ENCODE measurements at regions not wholly inside any gene's neighbourhood (a gene's known extent, or its start where the extent isn't known, plus 50 kb on each side); places are given as distances from the start of the nearest gene placed in this dataset.
A peak's percentile ranks its signal among the peaks of the same experiment; 100 is the strongest.

DNA sequence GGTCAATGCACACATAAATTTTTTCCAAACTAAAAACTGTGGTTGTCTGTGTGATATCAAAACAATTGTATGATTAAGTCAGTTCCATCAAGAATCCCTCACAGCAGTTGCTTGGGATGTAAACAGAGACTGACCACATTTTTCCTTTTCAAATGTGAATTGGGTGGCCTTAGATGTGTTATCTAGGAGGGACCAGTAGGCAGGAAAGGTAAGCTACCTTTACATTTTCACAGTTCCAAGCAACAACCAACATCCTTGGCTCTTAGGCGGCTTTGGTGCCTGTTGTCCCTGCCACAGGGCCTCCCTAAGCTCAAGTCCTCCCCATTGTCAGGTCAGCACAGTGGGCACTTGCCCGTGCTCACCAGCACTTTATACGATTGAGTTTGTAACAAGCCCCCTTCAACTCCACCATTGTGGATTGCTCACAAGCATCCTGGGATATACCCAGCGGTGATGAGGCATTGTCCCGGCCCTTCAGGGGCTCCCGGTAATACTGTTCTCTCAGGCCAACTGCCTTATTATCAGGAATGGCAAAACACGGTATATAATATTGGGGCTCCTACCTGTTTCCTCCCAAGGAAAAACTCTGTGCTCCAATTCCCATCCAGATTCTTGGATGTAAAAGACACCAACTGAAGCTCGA lies 114.9 kb upstream of the ANKRD1 start:
- H3K9me2 ChIP-seq (ENCODE audit: insufficient read depth): no peaks in the 10 kb centered on the region
- H3K36me3 ChIP-seq (ENCODE audit: low read depth): no peaks in the 10 kb centered on the region
- no peak overlapping the region for H3K27ac ChIP-seq
- H3K27me3 ChIP-seq (replicated peaks; ENCODE audit: insufficient read depth): peaks cover 4% of the 10 kb centered on the region
- H2AFZ ChIP-seq: no peak overlapping the region
- no peaks in the 10 kb centered on the region for H4K20me1 ChIP-seq (ENCODE audit: insufficient read depth)
- no peaks in the 10 kb centered on the region for H3K9me3 ChIP-seq (ENCODE audit: low read depth)
- DNase-seq: no peak
- no peak overlapping the region for H3K9ac ChIP-seq
- WGBS, 2 experiments (ENCODE audit: low coverage in 1 of 2, low lambda C conversion rate in 2 of 2, missing lambda C conversion rate in 2 of 2): 71% methylated on average over 8 of the region's 8 CpGs
- peaks cover 4% of the 10 kb centered on the region; the same call in 1 of the 2 replicates for H3K4me1 ChIP-seq (ENCODE audit: insufficient read depth)
- H3F3A ChIP-seq (ENCODE audit: insufficient read depth): 0 out of 2 replicates have a peak, but pooled peaks cover 4% of the 10 kb centered on the region
- no peak overlapping the region for H3K4me2 ChIP-seq (ENCODE audit: unreplicated experiment)
- no peak overlapping the region for H3K4me3 ChIP-seq
- no peak for TF ChIP-seq EZH2phosphoT487 (IDR thresholded peaks at IDR 0.05; ENCODE audit: insufficient read depth, low read depth)
- no peak for TF ChIP-seq EZH2 (IDR thresholded peaks at IDR 0.05; ENCODE audit: insufficient read depth, poor library complexity, severe bottlenecking)
- H3K79me2 ChIP-seq (ENCODE audit: insufficient read depth): no peaks in the 10 kb centered on the region
- in situ Hi-C loops (cut with MboI): no loop called here

DNA sequence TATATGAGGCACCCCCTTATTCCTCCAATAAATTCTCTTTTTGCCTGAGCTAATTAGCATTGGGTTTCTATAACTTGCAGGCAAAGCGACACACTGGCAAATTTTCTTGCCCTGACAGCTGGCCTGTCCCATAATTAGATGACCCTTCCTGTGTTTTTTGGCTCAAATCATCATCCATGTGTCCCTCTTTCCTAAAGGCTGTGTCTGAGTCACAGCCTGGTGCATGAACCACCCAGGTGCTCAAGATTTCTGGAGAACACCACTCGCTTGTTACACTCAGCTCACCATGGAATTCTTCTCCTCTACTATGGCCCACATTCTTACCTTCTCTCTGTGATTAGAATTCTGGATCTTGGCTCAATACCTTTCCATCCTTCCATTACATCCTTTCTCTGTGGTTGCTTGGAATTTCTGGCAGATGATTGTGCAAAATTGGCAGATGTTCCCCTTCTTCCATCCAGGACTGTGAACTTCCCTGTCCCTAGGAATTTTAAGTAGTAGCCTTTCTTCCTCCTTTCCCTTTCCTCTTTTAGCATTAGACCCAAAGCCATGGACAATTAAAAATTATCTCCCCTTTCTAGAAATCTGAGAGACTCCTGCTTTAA lies 116.0 kb upstream of the ANKRD1 start:
- WGBS, 2 experiments (ENCODE audit: low coverage in 1 of 2, low lambda C conversion rate in 2 of 2, missing lambda C conversion rate in 2 of 2): 90 to 98% methylated on average over 2 of the region's 2 CpGs
- Histone ChIP-seq H3K4me2 (ENCODE audit: unreplicated experiment) (no peak overlapping the region), H3K27me3 (replicated peaks; ENCODE audit: insufficient read depth) (peaks cover 4% of the 10 kb centered on the region), H4K20me1 (ENCODE audit: insufficient read depth) (no peaks in the 10 kb centered on the region), H3K4me3 (no peak overlapping the region), H3F3A (ENCODE audit: insufficient read depth) (0 out of 2 replicates have a peak, but pooled peaks cover 4% of the 10 kb centered on the region), H2AFZ (no peak overlapping the region), H3K9ac (no peak overlapping the region), H3K36me3 (ENCODE audit: low read depth) (no peaks in the 10 kb centered on the region), H3K9me3 (ENCODE audit: low read depth) (no peaks in the 10 kb centered on the region), H3K27ac (no peak overlapping the region), H3K4me1 (ENCODE audit: insufficient read depth) (peaks cover 4% of the 10 kb centered on the region; the same call in 1 of the 2 replicates), H3K79me2 (ENCODE audit: insufficient read depth) (no peaks in the 10 kb centered on the region), H3K9me2 (ENCODE audit: insufficient read depth) (no peaks in the 10 kb centered on the region)
- in situ Hi-C loops (cut with MboI): no loop called here
- no peak for TF ChIP-seq EZH2phosphoT487 (IDR thresholded peaks at IDR 0.05; ENCODE audit: insufficient read depth, low read depth)
- DNase-seq: peak; percentile 6

DNA sequence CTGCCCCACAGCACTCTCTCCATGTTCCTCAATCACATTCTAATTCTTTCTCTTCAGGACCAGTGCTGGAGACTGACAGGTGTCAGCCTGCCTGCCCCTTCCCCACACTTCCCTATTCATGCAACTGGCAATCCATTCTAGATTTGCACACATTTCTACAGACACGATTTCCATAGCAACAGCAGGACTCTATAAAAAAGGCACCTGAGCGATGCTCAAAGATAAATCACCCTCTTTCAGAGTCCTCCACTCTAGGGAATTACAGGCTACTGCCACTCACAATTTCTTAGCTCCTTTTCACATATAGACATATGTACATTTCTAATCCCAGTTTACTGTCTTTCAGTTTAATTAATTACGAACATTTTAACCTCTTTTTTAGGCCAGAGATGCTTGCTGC lies 118.1 kb upstream of the ANKRD1 start:
- H3K4me2 ChIP-seq (ENCODE audit: unreplicated experiment): no peak overlapping the region
- TF ChIP-seq EZH2phosphoT487 (IDR thresholded peaks at IDR 0.05; ENCODE audit: insufficient read depth, low read depth): no peak
- TF ChIP-seq EZH2 (IDR thresholded peaks at IDR 0.05; ENCODE audit: insufficient read depth, poor library complexity, severe bottlenecking): no peak
- H3K79me2 ChIP-seq (ENCODE audit: insufficient read depth): no peaks in the 10 kb centered on the region
- peaks cover 4% of the 10 kb centered on the region for H3K27me3 ChIP-seq (replicated peaks; ENCODE audit: insufficient read depth)
- no peaks in the 10 kb centered on the region for H3F3A ChIP-seq (ENCODE audit: insufficient read depth)
- H3K9ac ChIP-seq: no peak overlapping the region
- in situ Hi-C loops (cut with MboI): no loop called here
- no peak overlapping the region for H3K4me3 ChIP-seq
- H3K36me3 ChIP-seq (ENCODE audit: low read depth): no peaks in the 10 kb centered on the region
- H3K27ac ChIP-seq: no peak overlapping the region
- H3K9me3 ChIP-seq (ENCODE audit: low read depth): no peaks in the 10 kb centered on the region
- H2AFZ ChIP-seq: no peak overlapping the region
- WGBS, 2 experiments (ENCODE audit: low coverage in 1 of 2, low lambda C conversion rate in 2 of 2, missing lambda C conversion rate in 2 of 2): 61 to 68% methylated on average over 3 of the region's 3 CpGs
- H3K4me1 ChIP-seq (ENCODE audit: insufficient read depth): peaks cover 4% of the 10 kb centered on the region; the same call in 1 of the 2 replicates
- no peak for DNase-seq
- H4K20me1 ChIP-seq (ENCODE audit: insufficient read depth): no peaks in the 10 kb centered on the region
- H3K9me2 ChIP-seq (ENCODE audit: insufficient read depth): no peaks in the 10 kb centered on the region

DNA sequence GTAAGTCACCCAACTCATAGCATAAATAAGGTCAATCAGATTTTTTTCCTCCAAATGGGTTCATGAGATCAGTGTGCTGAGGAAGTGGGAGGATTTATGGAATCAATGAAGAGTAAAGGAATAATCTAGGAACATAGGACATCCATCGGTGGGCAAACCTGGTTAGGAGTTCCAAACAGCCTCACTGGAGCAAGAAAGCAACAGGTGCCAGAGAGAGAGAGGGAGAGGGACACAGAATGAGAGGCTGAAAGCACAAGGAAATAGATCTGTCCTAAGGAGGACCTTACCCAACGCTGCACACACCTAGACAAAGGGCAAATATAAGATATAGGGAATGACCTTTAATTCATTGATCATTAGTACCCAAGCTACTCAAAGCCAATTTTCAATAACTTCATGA lies 119.5 kb upstream of the ANKRD1 start:
- no peak for TF ChIP-seq EZH2 (IDR thresholded peaks at IDR 0.05; ENCODE audit: insufficient read depth, poor library complexity, severe bottlenecking)
- no peak for TF ChIP-seq EZH2phosphoT487 (IDR thresholded peaks at IDR 0.05; ENCODE audit: insufficient read depth, low read depth)

More for the DNA sequence above, 119.5 kb upstream of the ANKRD1 start:
- Histone ChIP-seq H3K9me2 (ENCODE audit: insufficient read depth) (no peaks in the 10 kb centered on the region), H3K9me3 (ENCODE audit: low read depth) (no peaks in the 10 kb centered on the region), H3K4me2 (ENCODE audit: unreplicated experiment) (no peak overlapping the region), H4K20me1 (ENCODE audit: insufficient read depth) (no peaks in the 10 kb centered on the region), H3K27me3 (replicated peaks; ENCODE audit: insufficient read depth) (peaks cover 4% of the 10 kb centered on the region), H3K36me3 (ENCODE audit: low read depth) (no peaks in the 10 kb centered on the region), H3F3A (ENCODE audit: insufficient read depth) (no peaks in the 10 kb centered on the region), H3K79me2 (ENCODE audit: insufficient read depth) (no peaks in the 10 kb centered on the region), H2AFZ (no peak overlapping the region), H3K4me1 (ENCODE audit: insufficient read depth) (no peaks in the 10 kb centered on the region), H3K4me3 (no peak overlapping the region), H3K27ac (no peak overlapping the region), H3K9ac (no peak overlapping the region)
- 64 to 77% methylated on average over 2 of the region's 2 CpGs for WGBS, 2 experiments (ENCODE audit: low coverage in 1 of 2, low lambda C conversion rate in 2 of 2, missing lambda C conversion rate in 2 of 2)
- in situ Hi-C loops (cut with MboI): no loop called here
- DNase-seq: no peak
